Mucosa of rectum (tissue), 2 donors: ENCODE measurements at regions not wholly inside any gene's neighbourhood (a gene's known extent, or its start where the extent isn't known, plus 50 kb on each side); places are given as distances from the start of the nearest gene placed in this dataset.

Source experiments
- H3K27ac ChIP-seq, 2 donors: one replicate each; pipeline ENCODE4 v1.7.0; 2013; ENCODE audit warnings: inconsistent platforms in 2 of 2, low read depth in 2 of 2, low read length in 2 of 2
- H3K27me3 ChIP-seq, 2 donors: one replicate each; pipeline ENCODE4 v1.7.0; 2013; ENCODE audit warnings: low read length in 2 of 2; ENCODE audit not compliant: control insufficient read depth in 2 of 2, insufficient read depth in 2 of 2
- H3K36me3 ChIP-seq, 2 donors: one replicate each; pipeline ENCODE4 v1.7.0; 2013; ENCODE audit warnings: low read length in 2 of 2; ENCODE audit not compliant: control insufficient read depth in 2 of 2, insufficient read depth in 2 of 2
- H3K4me1 ChIP-seq, 2 donors: one replicate each; pipeline ENCODE4 v1.7.0; 2013; ENCODE audit warnings: low read length in 2 of 2, mild to moderate bottlenecking in 1 of 2; ENCODE audit not compliant: control insufficient read depth in 2 of 2, insufficient read depth in 2 of 2
- H3K4me3 ChIP-seq, 2 donors: one replicate each; pipeline ENCODE4 v1.7.0; 2013; ENCODE audit warnings: low read length in 2 of 2
- H3K9ac ChIP-seq, 2 donors: one replicate each; pipeline ENCODE4 v1.7.0; 2013; ENCODE audit warnings: low read length in 2 of 2, low read depth in 1 of 2, mild to moderate bottlenecking in 1 of 2
- H3K9me3 ChIP-seq, 2 donors: one replicate each; pipeline ENCODE4 v1.7.0; 2013; ENCODE audit warnings: low read length in 2 of 2; ENCODE audit not compliant: control insufficient read depth in 2 of 2
- donor health status: healthy.
- donor health status: Normal muscosa, but diverticular disease.

GRCh38 chr4:179195887-179196286 lies 1753.7 kb upstream of the AGA start:
- H3K4me1 ChIP-seq, result no peaks in the 10 kb centered on the region
- H3K4me3 ChIP-seq, result no peak overlapping the region
- H3K27ac ChIP-seq, result no peak overlapping the region
- no peak overlapping the region for H3K9ac ChIP-seq
- no peaks in the 10 kb centered on the region for H3K9me3 ChIP-seq
- no peaks in the 10 kb centered on the region for H3K27me3 ChIP-seq
- H3K36me3 ChIP-seq, result no peaks in the 10 kb centered on the region

DNA sequence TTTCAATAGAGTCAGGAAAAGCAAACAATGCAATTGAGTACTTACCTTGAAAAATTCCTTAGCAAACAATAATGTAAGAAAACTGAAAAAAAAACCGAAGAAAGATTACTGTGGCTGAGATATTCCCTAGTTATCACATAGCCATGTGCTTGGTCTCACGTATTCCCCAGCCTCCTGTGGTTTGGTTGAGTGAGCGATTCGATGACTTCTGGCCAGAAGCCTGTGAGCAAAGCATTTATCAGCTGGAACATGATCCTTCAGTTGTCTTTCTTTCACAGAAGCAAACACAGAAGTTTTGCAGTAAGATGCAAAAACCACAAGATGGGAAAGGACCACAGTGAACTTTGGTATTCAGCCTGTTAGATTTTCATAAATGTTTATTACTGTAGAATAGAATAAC lies 1754.3 kb upstream of the AGA start:
- no peak overlapping the region for H3K4me3 ChIP-seq
- H3K9me3 ChIP-seq, result no peaks in the 10 kb centered on the region
- no peaks in the 10 kb centered on the region for H3K27me3 ChIP-seq
- H3K36me3 ChIP-seq, result no peaks in the 10 kb centered on the region
- H3K9ac ChIP-seq, result no peak overlapping the region
- no peaks in the 10 kb centered on the region for H3K4me1 ChIP-seq
- no peak overlapping the region for H3K27ac ChIP-seq

- H3K4me3 ChIP-seq, result no peak overlapping the region
- H3K9ac ChIP-seq, result no peak overlapping the region
- no peaks in the 10 kb centered on the region for H3K4me1 ChIP-seq
- no peak overlapping the region for H3K27ac ChIP-seq
- no peaks in the 10 kb centered on the region for H3K27me3 ChIP-seq
- peaks cover 0 to 3% of the 10 kb centered on the region in 2 donors for H3K9me3 ChIP-seq
- H3K36me3 ChIP-seq, result no peaks in the 10 kb centered on the region
Measured at GRCh38 chr4:179200681-179201080, 1758.4 kb upstream of the AGA start.

GRCh38 chr4:179225594-179225993 lies 1783.4 kb upstream of the AGA start:
- H3K9me3 ChIP-seq, result peaks cover 0 to 4% of the 10 kb centered on the region in 2 donors
- H3K27me3 ChIP-seq, result no peaks in the 10 kb centered on the region
- H3K4me1 ChIP-seq, result no peaks in the 10 kb centered on the region
- no peak overlapping the region for H3K4me3 ChIP-seq
- H3K9ac ChIP-seq, result no peak overlapping the region
- no peaks in the 10 kb centered on the region for H3K36me3 ChIP-seq
- no peak overlapping the region for H3K27ac ChIP-seq

DNA sequence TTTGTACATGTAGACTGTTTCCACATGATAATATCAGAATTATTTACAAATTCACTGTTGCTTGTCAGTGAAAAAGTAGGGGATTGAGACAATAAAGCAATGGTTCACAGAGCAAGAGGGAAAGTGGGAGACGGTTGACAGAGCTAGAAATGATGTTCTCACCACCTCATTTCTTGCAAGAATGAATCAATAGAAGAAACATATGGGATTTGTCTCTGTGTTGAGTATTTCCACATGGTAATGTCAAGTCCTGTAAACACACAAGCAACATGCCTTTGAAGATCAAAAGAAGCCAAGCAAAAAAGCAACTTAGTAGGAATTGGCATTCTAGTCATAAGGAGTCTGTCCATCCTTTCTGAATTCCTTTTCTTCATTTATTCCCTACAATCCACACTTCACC lies 1806.6 kb upstream of the AGA start:
- no peak overlapping the region for H3K4me3 ChIP-seq

DNA sequence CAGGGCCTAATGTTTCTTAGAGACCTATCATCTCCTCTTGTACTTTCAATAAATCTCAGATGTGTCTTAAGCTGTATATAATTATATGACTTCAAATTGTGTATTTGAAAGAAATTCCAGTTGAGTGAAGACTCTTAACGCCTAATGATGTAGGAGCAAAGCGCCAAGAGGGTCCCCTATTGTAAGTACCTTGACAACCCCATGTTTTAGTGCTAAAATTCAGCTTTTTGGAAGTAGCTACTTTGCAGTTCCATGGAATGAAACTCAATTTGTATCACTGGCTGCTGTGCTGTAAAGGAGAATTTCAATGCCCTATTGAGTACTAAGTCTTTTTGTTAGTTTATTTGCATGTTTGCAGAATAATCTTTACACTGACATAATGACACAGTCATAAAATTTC lies 1826.6 kb upstream of the AGA start:
- Histone ChIP-seq H3K9me3 (no peaks in the 10 kb centered on the region), H3K4me1 (no peaks in the 10 kb centered on the region), H3K9ac (no peak overlapping the region), H3K36me3 (no peaks in the 10 kb centered on the region), H3K27ac (no peak overlapping the region), H3K4me3 (no peak overlapping the region), H3K27me3 (no peaks in the 10 kb centered on the region)

More for the DNA sequence above, 1806.6 kb upstream of the AGA start:
- no peaks in the 10 kb centered on the region for H3K4me1 ChIP-seq
- no peak overlapping the region for H3K9ac ChIP-seq
- H3K9me3 ChIP-seq, result no peaks in the 10 kb centered on the region
- no peaks in the 10 kb centered on the region for H3K27me3 ChIP-seq
- no peaks in the 10 kb centered on the region for H3K36me3 ChIP-seq
- H3K27ac ChIP-seq, result no peak overlapping the region

DNA sequence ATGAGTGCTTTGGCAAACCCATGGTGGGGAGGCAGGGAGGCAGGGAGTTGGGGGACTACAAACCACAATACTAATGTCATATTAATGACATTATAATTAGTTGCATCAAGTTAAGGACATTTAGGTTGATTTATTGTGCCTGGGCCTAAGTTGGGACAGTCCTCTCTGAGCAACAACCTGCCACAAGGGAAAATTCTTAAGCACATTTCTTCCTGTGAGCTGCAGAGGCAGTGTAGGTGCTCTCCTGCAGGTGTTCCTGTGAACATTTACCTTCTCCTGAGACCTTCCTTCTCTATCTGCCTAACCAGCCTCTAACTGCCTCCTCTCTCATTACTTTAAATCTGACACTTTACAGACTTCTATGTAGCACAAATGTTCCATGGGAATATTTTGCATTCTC lies 1830.0 kb upstream of the AGA start:
- H3K36me3 ChIP-seq, result no peaks in the 10 kb centered on the region
- H3K4me1 ChIP-seq, result no peaks in the 10 kb centered on the region
- no peaks in the 10 kb centered on the region for H3K27me3 ChIP-seq
- no peak overlapping the region for H3K27ac ChIP-seq
- no peak overlapping the region for H3K9ac ChIP-seq
- peaks cover 0 to 3% of the 10 kb centered on the region in 2 donors for H3K9me3 ChIP-seq
- H3K4me3 ChIP-seq, result no peak overlapping the region

DNA sequence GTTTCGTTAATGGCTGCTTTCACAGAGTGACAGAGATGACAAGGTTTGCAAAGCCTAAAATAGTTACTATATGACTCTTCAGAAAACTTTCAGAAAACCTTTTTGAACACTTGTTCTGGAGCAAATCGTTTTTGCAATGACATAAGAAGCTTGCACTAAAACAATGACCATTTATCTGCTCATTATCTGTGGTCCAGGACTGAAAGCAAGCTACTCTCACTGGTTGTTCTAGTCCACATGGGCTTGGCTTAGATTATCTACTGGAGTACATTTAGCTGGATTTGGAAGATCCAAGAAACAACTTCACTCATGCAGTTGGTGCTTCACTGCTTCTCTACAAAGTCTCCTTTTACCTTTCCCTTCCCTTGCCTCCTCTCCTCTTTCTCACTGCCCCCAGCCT lies 1836.4 kb upstream of the AGA start:
- H3K27ac ChIP-seq, result no peak overlapping the region
- H3K4me3 ChIP-seq, result no peak overlapping the region
- H3K27me3 ChIP-seq, result no peaks in the 10 kb centered on the region
- no peaks in the 10 kb centered on the region for H3K4me1 ChIP-seq
- no peaks in the 10 kb centered on the region for H3K36me3 ChIP-seq
- peaks cover 0 to 3% of the 10 kb centered on the region in 2 donors for H3K9me3 ChIP-seq
- H3K9ac ChIP-seq, result no peak overlapping the region

DNA sequence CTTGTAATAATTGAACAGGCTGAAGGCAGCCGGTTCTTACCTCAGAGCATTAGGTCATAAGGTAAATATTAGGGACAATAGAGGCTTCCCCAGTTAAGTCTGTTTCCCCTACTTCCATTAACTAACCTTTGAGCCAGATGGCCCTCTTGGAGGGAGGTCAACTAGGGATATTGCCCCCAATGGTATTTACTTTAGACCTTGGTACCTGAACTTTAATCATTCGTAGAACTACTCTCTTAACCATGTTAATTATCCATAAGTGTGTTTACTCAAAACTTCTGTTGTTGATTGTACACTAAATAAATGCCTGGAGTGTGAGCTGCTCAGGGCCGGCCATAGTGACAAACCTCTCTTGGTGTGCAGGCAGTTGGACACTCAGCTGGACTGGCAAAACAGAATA lies 1843.5 kb upstream of the AGA start:
- Histone ChIP-seq H3K27me3 (no peaks in the 10 kb centered on the region), H3K9ac (no peak overlapping the region), H3K4me3 (no peak overlapping the region), H3K27ac (no peak overlapping the region), H3K36me3 (no peaks in the 10 kb centered on the region), H3K9me3 (no peaks in the 10 kb centered on the region), H3K4me1 (no peaks in the 10 kb centered on the region)

- Histone ChIP-seq H3K36me3 (no peaks in the 10 kb centered on the region), H3K27me3 (no peaks in the 10 kb centered on the region), H3K4me3 (no peak overlapping the region), H3K9ac (no peak overlapping the region), H3K4me1 (no peaks in the 10 kb centered on the region), H3K9me3 (no peaks in the 10 kb centered on the region), H3K27ac (no peak overlapping the region)
Measured at GRCh38 chr4:179291657-179292056, 1849.4 kb upstream of the AGA start.

GRCh38 chr4:179292468-179292867 lies 1850.2 kb upstream of the AGA start:
- H3K27ac ChIP-seq, result no peak overlapping the region
- no peak overlapping the region for H3K9ac ChIP-seq
- H3K4me1 ChIP-seq, result no peaks in the 10 kb centered on the region

More at GRCh38 chr4:179292468-179292867, 1850.2 kb upstream of the AGA start:
- Histone ChIP-seq H3K4me3 (no peak overlapping the region), H3K36me3 (no peaks in the 10 kb centered on the region), H3K9me3 (no peaks in the 10 kb centered on the region), H3K27me3 (no peaks in the 10 kb centered on the region)
